SK-N-MC (cell line): ENCODE measurements at regions not wholly inside any gene's neighbourhood (a gene's known extent, or its start where the extent isn't known, plus 50 kb on each side); places are given as distances from the start of the nearest gene placed in this dataset.

ENCODE experiments used
- EZH2 ChIP-seq: fragments of 200-600 bp; sonication (generic); IDR thresholded peaks from one replicate; pipeline ENCODE4 v1.6.1; 2017; ENCODE audit warnings: antibody characterized with exemption
- POLR2AphosphoS5 ChIP-seq: IDR thresholded peaks from 2 replicates; pipeline ENCODE4 v1.6.1; 2012; ENCODE audit warnings: mild to moderate bottlenecking, low read depth, low read length, borderline replicate concordance

DNA sequence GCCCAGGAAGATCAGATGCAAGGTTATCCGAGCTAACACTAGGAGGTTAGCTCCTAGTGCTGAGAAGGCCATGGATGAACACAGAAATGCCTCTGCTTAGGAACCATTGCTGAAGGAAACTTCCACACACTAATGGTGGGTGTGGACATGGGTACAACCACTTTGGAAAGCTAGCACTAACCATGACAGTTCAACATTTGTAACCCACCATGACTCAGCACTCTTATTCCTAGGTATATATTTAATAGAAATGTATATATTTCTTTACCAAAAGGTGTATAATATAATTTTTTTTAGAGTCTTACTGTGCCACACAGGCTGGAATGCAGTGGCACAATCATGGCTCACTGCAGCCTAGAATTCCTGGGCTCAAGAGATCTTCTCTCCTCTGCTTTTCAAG, 85.3 kb upstream of the BTBD3 start:
- TF ChIP-seq POLR2AphosphoS5 (no peak), EZH2 (no peak)
